Chondrocyte (in vitro differentiated cells): ENCODE measurements at regions not wholly inside any gene's neighbourhood (a gene's known extent, or its start where the extent isn't known, plus 50 kb on each side); places are given as distances from the start of the nearest gene placed in this dataset.
"Not testable (repeated sequence)": the region's sequence is repeated elsewhere in the genome, so short reads cannot be mapped to it uniquely, and the experiment has no call there.

ENCODE experiments used
- DNase-seq: peaks from one replicate; pipeline ENCODE4 v3.0.0; 2021; ENCODE audit warnings: mixed read lengths, low spot score
- H3K27ac Mint-ChIP-seq: one replicate; pipeline ENCODE4 v1.8.0; 2021; ENCODE audit warnings: mild to moderate bottlenecking, moderate library complexity, mixed read lengths; ENCODE audit not compliant: unreplicated experiment
- H3K27me3 Mint-ChIP-seq: 2 replicates; pipeline ENCODE4 v1.8.0; 2021; ENCODE audit warnings: low read depth, mixed read lengths
- H3K36me3 Mint-ChIP-seq: 2 replicates; pipeline ENCODE4 v1.8.0; 2021; ENCODE audit warnings: low read depth, mixed read lengths
- H3K4me1 Mint-ChIP-seq: 2 replicates; pipeline ENCODE4 v1.8.0; 2021; ENCODE audit warnings: low read depth, mild to moderate bottlenecking, mixed read lengths
- H3K4me3 Mint-ChIP-seq: one replicate; pipeline ENCODE4 v1.8.0; 2021; ENCODE audit warnings: mild to moderate bottlenecking, moderate library complexity, mixed read lengths; ENCODE audit not compliant: unreplicated experiment
- H3K9me3 Mint-ChIP-seq: 2 replicates; pipeline ENCODE4 v1.8.0; 2021; ENCODE audit warnings: low read depth, mixed read lengths
- CTCF ChIP-seq: fragments of 200-600 bp; sonication (generic); IDR thresholded peaks from 2 replicates; pipeline ENCODE4 v1.5.0; 2021; ENCODE audit warnings: antibody characterized with exemption, mild to moderate bottlenecking, moderate library complexity

- Mint-ChIP-seq H3K9me3 (no peaks in the 10 kb centered on the region), H3K4me1 (no peaks in the 10 kb centered on the region), H3K36me3 (no peaks in the 10 kb centered on the region), H3K4me3 (no peak overlapping the region), H3K27me3 (peaks cover 12% of the 10 kb centered on the region), H3K27ac (no peak overlapping the region)
- no peak for DNase-seq
- TF ChIP-seq CTCF, result no peak
Measured at GRCh38 chr18:22064581-22064980, 104.8 kb upstream of the GATA6 start.

GRCh38 chr18:22065311-22065710, 104.1 kb upstream of the GATA6 start:
- Mint-ChIP-seq H3K4me3 (no peak overlapping the region), H3K27me3 (peaks cover 12% of the 10 kb centered on the region), H3K27ac (no peak overlapping the region), H3K4me1 (no peaks in the 10 kb centered on the region), H3K9me3 (no peaks in the 10 kb centered on the region), H3K36me3 (no peaks in the 10 kb centered on the region)
- no peak for TF ChIP-seq CTCF
- DNase-seq, result no peak

- no peaks in the 10 kb centered on the region for H3K36me3 Mint-ChIP-seq
- no peaks in the 10 kb centered on the region for H3K9me3 Mint-ChIP-seq
- peaks cover 12% of the 10 kb centered on the region for H3K27me3 Mint-ChIP-seq
- H3K4me3 Mint-ChIP-seq, result no peak overlapping the region
- no peak overlapping the region for H3K27ac Mint-ChIP-seq
- peak; percentile 19 for DNase-seq
- H3K4me1 Mint-ChIP-seq, result no peaks in the 10 kb centered on the region
- TF ChIP-seq CTCF, result no peak
Measured at GRCh38 chr18:22066083-22066485, 103.3 kb upstream of the GATA6 start.

GRCh38 chr18:22067109-22067508, 102.3 kb upstream of the GATA6 start:
- Mint-ChIP-seq H3K27ac (no peak overlapping the region), H3K9me3 (no peaks in the 10 kb centered on the region), H3K36me3 (no peaks in the 10 kb centered on the region), H3K4me1 (no peaks in the 10 kb centered on the region), H3K27me3 (peaks cover 12% of the 10 kb centered on the region), H3K4me3 (no peak overlapping the region)
- no peak for DNase-seq
- no peak for TF ChIP-seq CTCF

- no peaks in the 10 kb centered on the region for H3K4me1 Mint-ChIP-seq
- no peak overlapping the region for H3K4me3 Mint-ChIP-seq
- DNase-seq, result no peak
- H3K36me3 Mint-ChIP-seq, result no peaks in the 10 kb centered on the region
- TF ChIP-seq CTCF, result no peak
- peaks cover 12% of the 10 kb centered on the region for H3K27me3 Mint-ChIP-seq
- H3K9me3 Mint-ChIP-seq, result no peaks in the 10 kb centered on the region
- no peak overlapping the region for H3K27ac Mint-ChIP-seq
Measured at GRCh38 chr18:22067682-22068081, 101.7 kb upstream of the GATA6 start.

GRCh38 chr18:22068784-22069183, 100.6 kb upstream of the GATA6 start:
- not testable (repeated sequence) for H3K9me3 Mint-ChIP-seq, H3K27me3 Mint-ChIP-seq, H3K36me3 Mint-ChIP-seq, H3K27ac Mint-ChIP-seq, H3K4me1 Mint-ChIP-seq, DNase-seq, H3K4me3 Mint-ChIP-seq
